Panc1 (cell line): ENCODE measurements at regions not wholly inside any gene's neighbourhood (a gene's known extent, or its start where the extent isn't known, plus 50 kb on each side); places are given as distances from the start of the nearest gene placed in this dataset.
"Not testable (repeated sequence)": the region's sequence is repeated elsewhere in the genome, so short reads cannot be mapped to it uniquely, and the experiment has no call there.

Experiments
- POLR2AphosphoS5 ChIP-seq: IDR thresholded peaks from 2 replicates; pipeline ENCODE4 v1.6.1; 2012; ENCODE audit warnings: mild to moderate bottlenecking, low read depth, low read length, moderate library complexity
- TCF7L2 ChIP-seq: IDR thresholded peaks from 2 replicates; pipeline ENCODE4 v1.6.1; 2011; ENCODE audit warnings: mild to moderate bottlenecking, low read depth, low read length, inconsistent platforms
- TF ChIP-seq, protein P1 (sequence below): fragments of 450-650 bp; IDR thresholded peaks from 2 replicates; pipeline ENCODE4 v1.5.1; 2017; ENCODE audit warnings: mild to moderate bottlenecking
- TF ChIP-seq, protein P2 (sequence below), 2 experiments: IDR thresholded peaks; 2 replicates each; pipeline ENCODE4 v1.6.1; 2011 to 2012; ENCODE audit warnings: low read depth in 2 of 2, control low read depth in 1 of 2, low read length in 1 of 2, mild to moderate bottlenecking in 1 of 2, moderate library complexity in 1 of 2; ENCODE audit not compliant: insufficient read depth in 1 of 2

DNA sequence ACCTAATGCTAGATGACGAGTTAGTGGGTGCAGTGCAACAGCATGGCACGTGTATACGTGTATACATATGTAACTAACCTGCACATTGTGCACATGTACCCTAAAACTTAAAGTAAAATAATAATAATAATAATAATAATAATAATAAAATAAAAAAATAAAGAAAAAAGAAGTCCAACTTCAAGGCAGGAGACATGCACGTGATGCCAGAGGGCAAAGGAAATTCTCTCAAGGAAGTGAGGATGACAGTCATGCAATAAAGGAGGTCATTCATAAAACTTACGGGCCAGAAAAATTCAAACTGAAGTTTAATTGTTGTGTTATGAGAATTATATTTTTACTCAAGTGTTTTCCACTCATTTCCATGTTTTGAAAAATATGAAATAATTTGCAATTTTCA lies 1028.8 kb downstream of the OLFM4 start:
- TF ChIP-seq, protein P1, sequence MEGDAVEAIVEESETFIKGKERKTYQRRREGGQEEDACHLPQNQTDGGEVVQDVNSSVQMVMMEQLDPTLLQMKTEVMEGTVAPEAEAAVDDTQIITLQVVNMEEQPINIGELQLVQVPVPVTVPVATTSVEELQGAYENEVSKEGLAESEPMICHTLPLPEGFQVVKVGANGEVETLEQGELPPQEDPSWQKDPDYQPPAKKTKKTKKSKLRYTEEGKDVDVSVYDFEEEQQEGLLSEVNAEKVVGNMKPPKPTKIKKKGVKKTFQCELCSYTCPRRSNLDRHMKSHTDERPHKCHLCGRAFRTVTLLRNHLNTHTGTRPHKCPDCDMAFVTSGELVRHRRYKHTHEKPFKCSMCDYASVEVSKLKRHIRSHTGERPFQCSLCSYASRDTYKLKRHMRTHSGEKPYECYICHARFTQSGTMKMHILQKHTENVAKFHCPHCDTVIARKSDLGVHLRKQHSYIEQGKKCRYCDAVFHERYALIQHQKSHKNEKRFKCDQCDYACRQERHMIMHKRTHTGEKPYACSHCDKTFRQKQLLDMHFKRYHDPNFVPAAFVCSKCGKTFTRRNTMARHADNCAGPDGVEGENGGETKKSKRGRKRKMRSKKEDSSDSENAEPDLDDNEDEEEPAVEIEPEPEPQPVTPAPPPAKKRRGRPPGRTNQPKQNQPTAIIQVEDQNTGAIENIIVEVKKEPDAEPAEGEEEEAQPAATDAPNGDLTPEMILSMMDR, result not testable (repeated sequence)
- TF ChIP-seq POLR2AphosphoS5, TCF7L2: not testable (repeated sequence)
- TF ChIP-seq, protein P2, sequence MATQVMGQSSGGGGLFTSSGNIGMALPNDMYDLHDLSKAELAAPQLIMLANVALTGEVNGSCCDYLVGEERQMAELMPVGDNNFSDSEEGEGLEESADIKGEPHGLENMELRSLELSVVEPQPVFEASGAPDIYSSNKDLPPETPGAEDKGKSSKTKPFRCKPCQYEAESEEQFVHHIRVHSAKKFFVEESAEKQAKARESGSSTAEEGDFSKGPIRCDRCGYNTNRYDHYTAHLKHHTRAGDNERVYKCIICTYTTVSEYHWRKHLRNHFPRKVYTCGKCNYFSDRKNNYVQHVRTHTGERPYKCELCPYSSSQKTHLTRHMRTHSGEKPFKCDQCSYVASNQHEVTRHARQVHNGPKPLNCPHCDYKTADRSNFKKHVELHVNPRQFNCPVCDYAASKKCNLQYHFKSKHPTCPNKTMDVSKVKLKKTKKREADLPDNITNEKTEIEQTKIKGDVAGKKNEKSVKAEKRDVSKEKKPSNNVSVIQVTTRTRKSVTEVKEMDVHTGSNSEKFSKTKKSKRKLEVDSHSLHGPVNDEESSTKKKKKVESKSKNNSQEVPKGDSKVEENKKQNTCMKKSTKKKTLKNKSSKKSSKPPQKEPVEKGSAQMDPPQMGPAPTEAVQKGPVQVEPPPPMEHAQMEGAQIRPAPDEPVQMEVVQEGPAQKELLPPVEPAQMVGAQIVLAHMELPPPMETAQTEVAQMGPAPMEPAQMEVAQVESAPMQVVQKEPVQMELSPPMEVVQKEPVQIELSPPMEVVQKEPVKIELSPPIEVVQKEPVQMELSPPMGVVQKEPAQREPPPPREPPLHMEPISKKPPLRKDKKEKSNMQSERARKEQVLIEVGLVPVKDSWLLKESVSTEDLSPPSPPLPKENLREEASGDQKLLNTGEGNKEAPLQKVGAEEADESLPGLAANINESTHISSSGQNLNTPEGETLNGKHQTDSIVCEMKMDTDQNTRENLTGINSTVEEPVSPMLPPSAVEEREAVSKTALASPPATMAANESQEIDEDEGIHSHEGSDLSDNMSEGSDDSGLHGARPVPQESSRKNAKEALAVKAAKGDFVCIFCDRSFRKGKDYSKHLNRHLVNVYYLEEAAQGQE (IDR thresholded peaks at IDR 0.05; ENCODE audit: insufficient read depth in 1 of 2, low read depth in 2 of 2, low read length in 1 of 2), result not testable (repeated sequence)
